M059J (cell line): ENCODE measurements at regions not wholly inside any gene's neighbourhood (a gene's known extent, or its start where the extent isn't known, plus 50 kb on each side); places are given as distances from the start of the nearest gene placed in this dataset.
A peak's percentile ranks its signal among the peaks of the same experiment; 100 is the strongest.
"Not testable (repeated sequence)": the region's sequence is repeated elsewhere in the genome, so short reads cannot be mapped to it uniquely, and the experiment has no call there.

Experiments
- DNase-seq: peaks from one replicate; pipeline ENCODE4 v3.0.0-alpha.2; 2012; ENCODE audit warnings: low read depth

- no peak for DNase-seq
Measured at GRCh38 chr5:53411388-53411787, 69.0 kb upstream of the FST start.

GRCh38 chr5:53412499-53412898 lies 67.9 kb upstream of the FST start:
- not testable (repeated sequence) for DNase-seq

GRCh38 chr5:53416144-53416738 lies 64.2 kb upstream of the FST start:
- no peak for DNase-seq

- DNase-seq = no peak
Measured at GRCh38 chr5:53418409-53418808, 62.0 kb upstream of the FST start.

- DNase-seq = peak; percentile 92
Measured at GRCh38 chr5:53418826-53419658, 61.4 kb upstream of the FST start.

- peak; percentile 84 for DNase-seq
Measured at GRCh38 chr5:53422539-53422938, 57.9 kb upstream of the FST start.

- no peak for DNase-seq
Measured at GRCh38 chr5:53423724-53424123, 56.7 kb upstream of the FST start.

- DNase-seq = peak; percentile 88
Measured at GRCh38 chr5:53424686-53425615, 55.5 kb upstream of the FST start.

GRCh38 chr5:53425687-53426511 lies 54.5 kb upstream of the FST start:
- peak; percentile 52 for DNase-seq

GRCh38 chr5:53426512-53426830 lies 54.0 kb upstream of the FST start:
- DNase-seq = no peak

- DNase-seq = no peak
Measured at GRCh38 chr5:53426878-53427277, 53.6 kb upstream of the FST start.

- DNase-seq = no peak
Measured at GRCh38 chr5:53427965-53428364, 52.5 kb upstream of the FST start.

- DNase-seq = peak; percentile 43
Measured at GRCh38 chr5:53429706-53430105, 50.7 kb upstream of the FST start.

- peak; percentile 64 for DNase-seq
Measured at GRCh38 chr5:53430618-53431252, 49.7 kb upstream of the FST start.
